Caco-2 (cell line): ENCODE measurements at regions not wholly inside any gene's neighbourhood (a gene's known extent, or its start where the extent isn't known, plus 50 kb on each side); places are given as distances from the start of the nearest gene placed in this dataset.

Experiments used
- BruUV-seq: library from RNA; stranded (reverse); fragments of 400-500 nt; replicated peaks from 2 replicates; lab custom pipeline; 2021; lab: Mats Ljungman, UMichigan
- CTCF ChIA-PET: fragments of 300-600 bp; sonication (Branson Sonifier 250); formaldehyde crosslinking; loops from one replicate; lab custom pipeline; 2022; ENCODE audit warnings: antibody characterized with exemption; lab: Charles Lee
- POLR2A ChIA-PET: fragments of 300-600 bp; sonication (Branson Sonifier 250); formaldehyde crosslinking; loops from one replicate; lab custom pipeline; 2022; ENCODE audit warnings: antibody characterized with exemption; lab: Charles Lee
- DNase-seq, 2 experiments: peaks; one replicate each; pipeline versions ENCODE4 v3.0.0 to v3.0.0-alpha.2; 2020 to 2022
- H3K27me3 ChIP-seq: replicated peaks from 2 replicates; pipeline ENCODE4 v1.6.0; 2011; ENCODE audit warnings: low read length; ENCODE audit not compliant: control insufficient read depth, insufficient read depth
- H3K36me3 ChIP-seq: 2 replicates; pipeline ENCODE4 v1.5.1; 2011; ENCODE audit warnings: low read length; ENCODE audit not compliant: control insufficient read depth, insufficient read depth
- H3K4me1 ChIP-seq: fragments of 250-450 bp; sonication (Bioruptor Pico); 2 replicates; pipeline ENCODE4 v1.5.1; 2020; ENCODE audit warnings: mild to moderate bottlenecking
- H3K4me3 ChIP-seq: 2 replicates; pipeline ENCODE4 v1.5.1; 2011; ENCODE audit warnings: low read depth, mild to moderate bottlenecking, control low read depth, low read length
- H3K9me3 ChIP-seq: fragments of 250-450 bp; sonication (Bioruptor Pico); 2 replicates; pipeline ENCODE4 v1.5.1; 2020; ENCODE audit warnings: mild to moderate bottlenecking, moderate library complexity
- H3K27ac Mint-ChIP-seq: one replicate; pipeline ENCODE4 v1.8.0; 2022; ENCODE audit warnings: mixed read lengths; ENCODE audit not compliant: unreplicated experiment
- H3K27me3 Mint-ChIP-seq: one replicate; pipeline ENCODE4 v1.8.0; 2022; ENCODE audit warnings: mixed read lengths; ENCODE audit not compliant: insufficient read depth, unreplicated experiment
- H3K36me3 Mint-ChIP-seq: one replicate; pipeline ENCODE4 v1.8.0; 2022; ENCODE audit warnings: mild to moderate bottlenecking, mixed read lengths; ENCODE audit not compliant: insufficient read depth, unreplicated experiment
- H3K4me1 Mint-ChIP-seq: one replicate; pipeline ENCODE4 v1.8.0; 2022; ENCODE audit warnings: low read depth, mixed read lengths; ENCODE audit not compliant: unreplicated experiment
- H3K4me3 Mint-ChIP-seq: one replicate; pipeline ENCODE4 v1.8.0; 2022; ENCODE audit warnings: mild to moderate bottlenecking, moderate library complexity, mixed read lengths; ENCODE audit not compliant: unreplicated experiment
- H3K9me3 Mint-ChIP-seq: one replicate; pipeline ENCODE4 v1.8.0; 2022; ENCODE audit warnings: mixed read lengths; ENCODE audit not compliant: unreplicated experiment
- CTCF ChIP-seq, 2 experiments: fragments of 200-600 bp in 1 of 2; IDR thresholded peaks; 1 replicate in 1 of 2; 2 replicates in 1 of 2; pipeline versions ENCODE4 v1.5.1 to v1.8.0; 2011 to 2022; ENCODE audit warnings: antibody characterized with exemption in 1 of 2, control low read depth in 1 of 2, inconsistent platforms in 1 of 2, low read depth in 1 of 2, low read length in 1 of 2, mild to moderate bottlenecking in 1 of 2, moderate library complexity in 1 of 2; ENCODE audit not compliant: insufficient read depth in 1 of 2, severe bottlenecking in 1 of 2, unreplicated experiment in 1 of 2
- intact Hi-C: fragments of 100-400 bp; cut with micrococcal nuclease; formaldehyde crosslinking; loops from one replicate; pipeline ENCODE4 v1.10.0; 2022; ENCODE audit not compliant: unreplicated experiment

DNA sequence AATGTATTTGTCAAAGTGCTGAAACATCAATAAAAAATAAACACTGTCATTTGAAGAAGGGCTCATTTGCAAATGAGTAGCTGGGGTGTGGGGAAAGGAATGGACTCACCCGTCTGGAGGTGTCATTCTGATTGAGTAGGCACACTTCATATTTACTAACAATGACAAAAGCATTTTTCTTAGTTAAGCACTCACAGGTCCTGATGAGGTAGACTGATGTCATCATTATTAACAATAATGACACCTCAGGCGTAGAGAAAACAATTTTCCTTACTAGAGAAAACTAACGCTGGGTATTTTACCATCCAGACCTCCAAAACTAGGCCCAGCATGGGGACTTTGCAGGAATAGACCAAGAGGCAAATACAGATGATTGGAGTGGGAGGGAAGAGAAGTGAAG lies 76.0 kb downstream of the UNC5CL start:
- DNase-seq, result no peak
- ChIA-PET CTCF (no interaction called here), POLR2A (no interaction called here)
- H3K9me3 ChIP-seq, result no peaks in the 10 kb centered on the region
- no TSS peak for BruUV-seq
- no peaks in the 10 kb centered on the region for H3K36me3 ChIP-seq
- intact Hi-C loops, result no loop called here
- no peaks in the 10 kb centered on the region for H3K27me3 ChIP-seq
- Mint-ChIP-seq H3K4me3 (no peak overlapping the region), H3K9me3 (no peaks in the 10 kb centered on the region), H3K27me3 (no peaks in the 10 kb centered on the region), H3K27ac (no peak overlapping the region), H3K4me1 (peaks cover 15% of the 10 kb centered on the region), H3K36me3 (no peaks in the 10 kb centered on the region)
- H3K4me3 ChIP-seq, result no peak overlapping the region
- TF ChIP-seq CTCF (IDR thresholded peaks at IDR 0.05; ENCODE audit: insufficient read depth in 1 of 2, low read depth in 1 of 2, low read length in 1 of 2, severe bottlenecking in 1 of 2, unreplicated experiment in 1 of 2), result no peak
- peaks cover 23% of the 10 kb centered on the region for H3K4me1 ChIP-seq

DNA sequence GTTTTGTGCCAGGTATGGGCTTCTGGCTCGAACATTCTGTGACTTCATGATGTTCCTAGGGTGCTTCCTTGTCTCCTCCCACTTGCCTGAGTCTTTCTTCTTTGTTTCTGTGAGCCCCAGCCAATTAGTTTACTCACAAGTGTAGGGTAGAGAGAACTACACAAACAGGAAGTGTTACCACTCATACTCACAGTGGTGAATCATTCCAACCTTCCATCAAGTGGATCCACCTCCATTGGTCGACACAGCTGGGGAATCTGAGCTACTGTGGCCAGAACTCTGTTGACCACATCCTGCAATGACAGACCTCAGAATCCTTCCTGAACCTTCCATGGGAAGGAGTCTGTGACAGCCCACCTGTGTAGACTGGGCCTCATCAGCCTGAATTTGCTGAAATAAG lies 76.8 kb downstream of the UNC5CL start:
- ChIA-PET POLR2A (no interaction called here), CTCF (no interaction called here)
- Mint-ChIP-seq H3K9me3 (no peaks in the 10 kb centered on the region), H3K4me1 (peaks cover 19% of the 10 kb centered on the region), H3K27me3 (no peaks in the 10 kb centered on the region), H3K4me3 (no peak overlapping the region), H3K36me3 (no peaks in the 10 kb centered on the region), H3K27ac (no peak overlapping the region)
- H3K9me3 ChIP-seq, result no peaks in the 10 kb centered on the region
- H3K4me3 ChIP-seq, result no peak overlapping the region
- DNase-seq, result no peak
- no TSS peak for BruUV-seq
- H3K4me1 ChIP-seq, result peaks cover 31% of the 10 kb centered on the region
- H3K27me3 ChIP-seq, result no peaks in the 10 kb centered on the region
- intact Hi-C loops, result no loop called here
- no peak for TF ChIP-seq CTCF (IDR thresholded peaks at IDR 0.05; ENCODE audit: insufficient read depth in 1 of 2, low read depth in 1 of 2, low read length in 1 of 2, severe bottlenecking in 1 of 2, unreplicated experiment in 1 of 2)
- H3K36me3 ChIP-seq, result no peaks in the 10 kb centered on the region

DNA sequence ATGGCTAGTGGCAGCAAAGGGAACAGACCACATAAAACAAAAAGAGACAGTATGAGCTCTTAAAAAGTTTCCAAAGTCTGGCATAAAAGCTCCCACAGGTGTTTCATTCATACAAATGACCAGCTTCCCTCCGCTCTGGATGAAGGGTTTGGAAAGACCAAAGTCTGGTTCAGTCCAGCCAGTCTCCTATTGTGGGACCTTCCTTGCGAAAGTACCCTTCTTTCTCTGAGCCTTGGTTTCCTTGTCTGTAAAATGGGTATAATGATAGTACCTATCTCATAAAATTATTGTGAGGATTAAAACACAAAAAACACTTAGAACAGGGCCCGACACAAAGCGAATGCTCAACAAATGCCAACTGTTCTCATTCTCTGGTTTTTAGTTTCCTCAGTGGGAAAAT lies 77.2 kb downstream of the UNC5CL start:
- no peak overlapping the region for H3K4me3 Mint-ChIP-seq

More for the DNA sequence above, 77.2 kb downstream of the UNC5CL start:
- no peaks in the 10 kb centered on the region for H3K36me3 Mint-ChIP-seq
- no peak for TF ChIP-seq CTCF (IDR thresholded peaks at IDR 0.05; ENCODE audit: insufficient read depth in 1 of 2, low read depth in 1 of 2, low read length in 1 of 2, severe bottlenecking in 1 of 2, unreplicated experiment in 1 of 2)
- H3K9me3 Mint-ChIP-seq, result no peaks in the 10 kb centered on the region
- BruUV-seq, result no TSS peak
- Histone ChIP-seq H3K9me3 (no peaks in the 10 kb centered on the region), H3K36me3 (no peaks in the 10 kb centered on the region), H3K4me1 (peaks cover 35% of the 10 kb centered on the region), H3K4me3 (no peak overlapping the region), H3K27me3 (no peaks in the 10 kb centered on the region)
- peaks cover 23% of the 10 kb centered on the region for H3K4me1 Mint-ChIP-seq
- no peak for DNase-seq
- POLR2A ChIA-PET, result no interaction called here
- intact Hi-C loops, result no loop called here
- no peaks in the 10 kb centered on the region for H3K27me3 Mint-ChIP-seq
- no peak overlapping the region for H3K27ac Mint-ChIP-seq
- CTCF ChIA-PET, result no interaction called here
